ENCODE measurements at regions not wholly inside any gene's neighbourhood (a gene's known extent, or its start where the extent isn't known, plus 50 kb on each side); places are given as distances from the start of the nearest gene placed in this dataset.
A peak's percentile ranks its signal among the peaks of the same experiment; 100 is the strongest.
"Not testable (repeated sequence)": the region's sequence is repeated elsewhere in the genome, so short reads cannot be mapped to it uniquely, and the experiment has no call there.

DNA sequence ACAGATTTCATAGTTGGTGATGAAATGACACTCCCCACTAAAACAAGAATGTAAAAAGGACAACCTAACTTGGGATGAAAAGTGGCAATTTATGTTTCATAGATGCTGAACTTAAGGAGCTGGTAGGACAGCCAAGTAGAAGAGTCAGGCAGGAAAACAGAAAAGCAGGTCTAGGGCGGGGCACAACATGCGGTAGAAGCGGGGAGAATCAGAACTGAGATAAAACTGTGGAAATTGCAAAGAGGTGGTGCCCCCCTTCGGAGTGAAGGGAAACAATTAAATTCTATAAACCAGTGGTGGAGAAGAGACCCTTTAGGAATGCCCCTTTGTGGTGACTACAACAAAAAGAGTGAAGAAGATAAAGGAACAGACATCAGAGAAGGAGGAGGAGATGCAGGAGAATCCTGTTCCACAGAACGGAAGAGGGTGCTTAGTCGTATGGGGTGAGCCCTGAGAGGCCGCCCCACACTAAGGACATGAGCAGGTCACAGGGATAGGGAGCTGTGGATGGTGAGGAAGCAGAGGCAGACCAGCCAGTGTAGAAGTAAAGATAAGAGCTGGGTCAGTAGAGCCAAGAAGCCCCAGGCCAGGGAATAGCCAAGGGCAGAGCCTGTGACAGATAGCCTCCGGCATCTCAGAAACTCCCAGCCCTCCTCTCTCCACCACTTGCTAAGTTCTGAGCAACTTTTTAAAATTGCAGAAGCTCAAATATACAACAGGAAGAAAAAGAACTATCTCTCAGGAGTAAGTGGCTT is 100.3 kb upstream of the DOCK9 start:
- DNase-seq: no peak

DNA sequence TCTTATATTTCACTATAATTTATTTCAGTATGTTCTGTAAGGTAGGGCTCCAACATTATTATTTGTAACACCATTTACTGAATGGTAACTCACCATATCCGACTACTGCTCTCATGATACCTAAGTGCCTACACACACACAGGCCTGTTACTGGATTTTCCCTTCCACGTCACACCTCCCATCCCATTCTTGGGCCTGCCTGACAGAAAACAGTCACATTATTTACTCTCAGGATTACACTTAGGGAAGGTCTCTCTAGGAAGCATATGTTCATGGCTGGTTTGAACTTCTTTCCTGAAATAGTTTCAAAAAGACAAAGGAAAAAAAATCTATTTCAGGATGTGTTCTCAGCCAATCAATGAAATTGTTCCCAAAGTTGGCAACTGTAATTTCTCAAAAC is 102.3 kb upstream of the DOCK9 start:
- DNase-seq: no peak

GRCh38 chr13:99083981-99084380 is 106.1 kb upstream of the DOCK9 start:
- DNase-seq: no peak

GRCh38 chr13:99085139-99085807 is 107.4 kb upstream of the DOCK9 start:
- no peak for DNase-seq

GRCh38 chr13:99085808-99086266 is 108.0 kb upstream of the DOCK9 start:
- DNase-seq: no peak

GRCh38 chr13:99086267-99087097 is 108.6 kb upstream of the DOCK9 start:
- DNase-seq: peak; percentile 19

- peak; percentile 92 for DNase-seq
These were observed 109.5 kb upstream of the DOCK9 start for GRCh38 chr13:99087098-99087953.

- DNase-seq: no peak
These were observed 110.2 kb upstream of the DOCK9 start for GRCh38 chr13:99087954-99088491.

GRCh38 chr13:99093997-99094396 is 106.7 kb upstream of the UBAC2 start:
- no peak for DNase-seq

DNA sequence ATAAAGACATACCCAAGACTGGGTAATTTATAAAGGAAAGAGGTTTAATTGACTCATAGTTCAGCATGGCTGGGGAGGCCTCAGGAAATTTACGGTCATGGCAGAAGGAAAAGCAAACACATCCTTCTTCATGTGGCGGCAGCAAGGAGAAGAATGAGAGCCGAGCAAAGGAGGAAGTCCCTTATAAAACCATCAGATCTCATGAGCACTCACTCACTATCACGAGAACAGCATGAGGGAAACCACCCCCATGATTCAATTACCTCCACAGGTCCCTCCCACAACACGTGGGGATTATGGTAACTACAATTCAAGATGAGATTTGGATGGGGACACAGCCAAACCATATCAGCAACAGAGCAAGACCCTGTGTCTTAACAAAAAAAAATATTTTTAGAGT is 98.8 kb upstream of the UBAC2 start:
- not testable (repeated sequence) for DNase-seq

- DNase-seq: peak; percentile 8
These were observed 97.1 kb upstream of the UBAC2 start for GRCh38 chr13:99103536-99103935.

GRCh38 chr13:99104396-99104795 is 96.3 kb upstream of the UBAC2 start:
- DNase-seq: no peak

- DNase-seq: no peak
These were observed 95.5 kb upstream of the UBAC2 start for GRCh38 chr13:99105160-99105559.

GRCh38 chr13:99113351-99113750 is 87.3 kb upstream of the UBAC2 start:
- no peak for DNase-seq

DNA sequence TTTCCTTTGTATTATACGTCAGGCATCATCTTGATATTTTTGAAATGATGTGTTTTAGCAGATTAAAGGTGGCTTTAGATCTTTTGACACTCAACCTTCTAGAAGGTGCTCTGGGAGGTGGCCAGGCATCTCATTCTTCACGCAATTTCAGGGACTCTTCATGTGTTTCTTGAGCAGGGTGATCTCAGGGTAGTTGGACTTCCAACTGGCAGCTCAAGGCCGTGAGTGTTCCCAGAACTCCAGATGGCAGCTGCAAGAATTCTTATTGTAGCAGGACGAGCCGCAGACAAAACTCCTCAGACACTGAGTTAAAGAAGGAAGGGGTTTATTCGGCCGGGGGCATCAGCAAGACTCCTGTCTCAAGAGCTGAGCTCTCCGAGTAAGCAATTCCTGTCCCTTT is 82.5 kb upstream of the UBAC2 start:
- no peak for DNase-seq

- DNase-seq: no peak
These were observed 81.0 kb upstream of the UBAC2 start for GRCh38 chr13:99119656-99120055.

DNA sequence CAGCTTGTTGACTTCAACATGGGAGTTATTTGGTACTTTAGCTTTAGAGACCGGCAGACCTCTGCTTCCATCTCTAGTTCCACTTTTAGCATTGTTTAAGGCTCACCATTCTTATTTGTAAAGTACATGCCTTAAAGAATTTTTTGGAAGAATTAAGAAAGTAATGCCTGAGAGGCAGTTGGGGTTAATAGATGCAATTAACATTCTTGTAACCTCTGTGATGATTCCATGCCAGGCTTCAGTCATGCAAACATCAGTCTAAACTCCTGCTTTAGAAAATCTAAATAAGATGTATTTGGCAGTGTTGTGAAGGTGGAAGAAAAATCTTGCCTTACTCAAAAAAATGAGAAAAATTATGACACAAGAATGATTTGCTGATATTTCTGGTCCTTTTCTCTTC is 79.9 kb upstream of the UBAC2 start:
- no peak for DNase-seq

- peak; percentile 6 for DNase-seq
These were observed 78.5 kb upstream of the UBAC2 start for GRCh38 chr13:99122171-99122570.

DNA sequence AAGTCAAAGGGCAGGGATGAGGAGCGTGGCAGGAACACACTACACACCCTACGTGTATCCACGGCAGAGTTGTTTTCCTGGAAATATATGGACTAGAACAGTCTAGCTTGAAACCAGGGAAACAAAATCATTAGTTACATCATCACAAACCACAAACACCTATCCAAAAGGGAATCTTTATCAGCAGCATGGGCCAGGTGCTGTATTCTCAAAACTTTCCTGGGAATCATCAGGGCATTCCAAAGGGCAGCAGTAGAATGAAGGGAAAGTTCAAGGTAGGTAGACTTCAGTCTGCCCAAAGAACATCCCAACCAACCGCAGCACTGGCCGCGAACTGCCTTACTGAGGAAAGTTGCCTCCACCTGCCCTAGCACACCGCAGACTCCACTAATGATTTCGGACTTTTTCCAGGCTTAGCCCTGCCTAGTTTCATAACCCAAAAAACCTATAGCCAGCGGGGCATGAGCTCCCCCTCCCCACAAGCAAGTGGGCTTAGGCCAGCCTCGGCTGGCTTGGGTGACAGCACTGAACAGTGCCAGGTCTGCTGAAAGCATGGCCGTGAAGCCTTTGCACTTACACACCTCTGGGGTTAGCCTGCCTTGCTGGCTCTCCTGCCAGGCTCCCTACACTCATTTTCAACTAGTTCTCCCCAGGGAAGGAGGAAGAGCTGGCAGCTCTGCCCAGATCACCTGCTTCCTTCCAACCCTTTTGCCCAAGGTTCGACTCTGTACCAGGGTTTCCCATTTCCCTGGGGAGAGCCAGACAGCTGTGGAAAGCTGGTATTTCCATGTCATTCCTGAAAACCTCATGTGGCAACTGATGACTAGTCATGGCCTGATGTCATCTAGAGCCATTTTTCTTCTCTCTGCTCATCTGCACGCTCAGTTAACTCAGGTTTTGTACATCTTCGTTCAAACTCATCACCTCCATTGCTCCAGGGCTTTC is 77.3 kb upstream of the UBAC2 start:
- DNase-seq: no peak

DNA sequence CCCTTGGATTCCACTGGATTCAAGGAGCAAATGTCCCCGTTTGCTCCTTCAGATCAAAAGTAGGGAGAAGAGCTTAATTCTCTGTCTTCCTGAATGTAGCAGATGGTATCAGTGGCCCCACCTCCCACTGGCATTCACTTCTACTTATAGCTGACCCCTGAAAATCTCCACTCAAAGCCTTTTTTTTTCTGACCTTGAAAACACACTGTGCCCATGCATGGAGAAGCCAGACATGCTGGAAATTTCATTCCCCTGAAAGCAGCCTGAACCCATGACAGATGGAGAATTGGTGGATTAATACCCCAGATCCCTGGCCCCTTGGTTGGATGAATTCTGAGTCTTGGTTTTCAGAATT is 76.6 kb upstream of the UBAC2 start:
- no peak for DNase-seq

DNA sequence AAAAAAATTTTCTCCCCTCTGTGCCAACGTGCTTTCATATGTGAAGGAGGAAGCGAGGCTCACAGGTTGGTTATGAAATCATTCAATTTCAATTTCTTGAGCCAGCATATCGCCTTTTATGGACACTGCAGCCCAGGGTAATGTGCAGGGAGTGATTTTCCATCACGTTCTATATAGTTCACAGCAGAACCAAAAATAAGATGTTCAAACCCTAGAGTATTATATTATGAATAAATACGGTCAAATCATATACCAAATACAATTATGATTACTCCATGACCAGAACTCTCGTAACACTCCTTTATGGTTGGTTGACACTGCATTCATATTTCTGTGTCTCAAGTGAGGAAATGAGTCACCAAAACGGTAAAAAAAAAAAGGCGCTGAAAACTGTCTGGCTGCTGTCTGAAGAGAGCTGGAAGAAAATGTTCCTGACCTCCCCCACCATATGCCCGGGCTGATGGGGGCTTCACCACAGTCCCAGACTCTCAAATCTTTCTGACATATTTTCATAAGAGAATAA is 75.8 kb upstream of the UBAC2 start:
- DNase-seq: no peak

All from midbrain (tissue), 1 donor.